Ovary (tissue), 3 donors: ENCODE measurements at regions not wholly inside any gene's neighbourhood (a gene's known extent, or its start where the extent isn't known, plus 50 kb on each side); places are given as distances from the start of the nearest gene placed in this dataset.

Experiments
- CTCF ChIP-seq, 3 donors: fragments of 450-650 bp in 2 of 3; fragments of 200-600 bp in 1 of 3; IDR thresholded peaks; one replicate each; pipeline versions ENCODE4 v1.5.1 to v1.8.0; 2016 to 2022; ENCODE audit warnings: antibody characterized with exemption in 3 of 3, mild to moderate bottlenecking in 1 of 3
- EP300 ChIP-seq: sonication (generic); formaldehyde crosslinking; IDR thresholded peaks from one replicate; pipeline ENCODE4 v1.6.1; 2017; ENCODE audit warnings: antibody characterized with exemption
- POLR2A ChIP-seq: fragments of 450-650 bp; IDR thresholded peaks from one replicate; pipeline ENCODE4 v1.6.1; 2017; ENCODE audit warnings: antibody characterized with exemption, mild to moderate bottlenecking, moderate library complexity
- donor health status: DM: no; HTN: no; CAD: no.

- no peak for TF ChIP-seq POLR2A
- TF ChIP-seq CTCF (IDR thresholded peaks at IDR 0.05): no peak
- no peak for TF ChIP-seq EP300
Observed at GRCh38 chr2:185428000-185428399, 310.6 kb upstream of the FSIP2 start.
